H1 (cell line): ENCODE measurements at regions not wholly inside any gene's neighbourhood (a gene's known extent, or its start where the extent isn't known, plus 50 kb on each side); places are given as distances from the start of the nearest gene placed in this dataset.

Experiments
- CTCF ChIA-PET: fragments of 300-600 bp; sonication (Branson Sonifier 250); formaldehyde crosslinking; loops from one replicate; lab custom pipeline; 2021; ENCODE audit not compliant: partially characterized antibody; lab: Charles Lee
- POLR2A ChIA-PET: fragments of 300-600 bp; sonication (Branson Sonifier 250); formaldehyde crosslinking; loops from one replicate; lab custom pipeline; 2021; ENCODE audit warnings: inconsistent platforms; ENCODE audit not compliant: partially characterized antibody; lab: Charles Lee
- DNase-seq, 2 experiments: peaks; one replicate each; pipeline versions ENCODE4 v3.0.0 to v3.0.0-alpha.2; 2010 to 2022; ENCODE audit warnings: low spot score in 2 of 2, low read depth in 1 of 2, mixed read lengths in 1 of 2
- FAIRE-seq: peaks from 2 replicates; lab custom pipeline; 2011; peaks lifted over from hg19 to GRCh38; lab: Jason Lieb, UNC
- H2AFZ ChIP-seq: 2 replicates; pipeline ENCODE4 v1.8.1; 2012; ENCODE audit warnings: low read length, inconsistent platforms
- H2AK5ac ChIP-seq: 2 replicates; pipeline ENCODE4 v1.6.1; 2013; ENCODE audit warnings: low read depth, low read length
- H2BK120ac ChIP-seq: replicated peaks from 2 replicates; pipeline ENCODE3; 2013; ENCODE audit warnings: low read depth, low read length, inconsistent platforms
- H2BK12ac ChIP-seq: 2 replicates; pipeline ENCODE4 v1.6.1; 2013; ENCODE audit warnings: low read depth, low read length
- H2BK15ac ChIP-seq: 2 replicates; pipeline ENCODE4 v1.6.1; 2013; ENCODE audit warnings: low read length
- H2BK20ac ChIP-seq: 2 replicates; pipeline ENCODE4 v1.6.1; 2013; ENCODE audit warnings: low read length
- H2BK5ac ChIP-seq: 2 replicates; pipeline ENCODE4 v1.6.1; 2013; ENCODE audit warnings: low read depth, low read length
- H3K14ac ChIP-seq: 2 replicates; pipeline ENCODE4 v1.6.1; 2013; ENCODE audit warnings: inconsistent platforms; ENCODE audit not compliant: insufficient read length
- H3K18ac ChIP-seq: 2 replicates; pipeline ENCODE4 v1.6.1; 2013; ENCODE audit warnings: low read length; ENCODE audit errors: extremely low read depth
- H3K23ac ChIP-seq: 2 replicates; pipeline ENCODE4 v1.6.1; 2013; ENCODE audit warnings: inconsistent platforms; ENCODE audit not compliant: insufficient read length
- H3K23me2 ChIP-seq: 2 replicates; pipeline ENCODE4 v1.6.1; 2013; ENCODE audit warnings: low read depth, low read length
- H3K27ac ChIP-seq: 2 replicates; pipeline ENCODE4 v1.6.1; 2011; ENCODE audit warnings: low read depth, low read length, inconsistent platforms
- H3K27me3 ChIP-seq, 4 experiments: replicated peaks in 1 of 4; 1 replicate in 1 of 4; 2 replicates in 3 of 4; pipeline versions ENCODE4 v1.6.1 to v1.8.1; 2011 to 2013; ENCODE audit warnings: low read length in 3 of 4, mild to moderate bottlenecking in 3 of 4, inconsistent platforms in 2 of 4, mixed read lengths in 2 of 4, moderate library complexity in 1 of 4; ENCODE audit not compliant: control insufficient read depth in 3 of 4, insufficient read depth in 3 of 4; ENCODE audit errors: extremely low read depth in 1 of 4
- H3K36me3 ChIP-seq, 4 experiments: 2 replicates each; pipeline versions ENCODE4 v1.6.1 to v1.8.1; 2011 to 2013; ENCODE audit warnings: mild to moderate bottlenecking in 4 of 4, low read length in 3 of 4, moderate library complexity in 2 of 4, control low read depth in 1 of 4, inconsistent platforms in 1 of 4; ENCODE audit not compliant: insufficient read depth in 4 of 4, control insufficient read depth in 2 of 4
- H3K4ac ChIP-seq: replicated peaks from 2 replicates; pipeline ENCODE3; 2013; ENCODE audit warnings: low read length, low read depth, mixed read lengths, inconsistent platforms; ENCODE audit not compliant: insufficient read length
- H3K4me1 ChIP-seq, 4 experiments: replicated peaks in 1 of 4; 1 replicate in 1 of 4; 2 replicates in 3 of 4; pipeline versions ENCODE4 v1.6.1 to v1.8.1; 2011 to 2013; ENCODE audit warnings: low read length in 3 of 4, inconsistent platforms in 2 of 4, mixed read lengths in 1 of 4; ENCODE audit not compliant: insufficient read depth in 4 of 4, control insufficient read depth in 3 of 4
- H3K4me2 ChIP-seq, 2 experiments: 2 replicates each; pipeline versions ENCODE4 v1.6.1 to v1.8.1; 2011 to 2013; ENCODE audit warnings: low read depth in 2 of 2, low read length in 2 of 2, control low read depth in 1 of 2, inconsistent platforms in 1 of 2, mild to moderate bottlenecking in 1 of 2; ENCODE audit not compliant: insufficient read depth in 1 of 2
- H3K4me3 ChIP-seq, 4 experiments: fragments of 200-600, 300-600 bp in 1 of 4; sonication (generic), shearing (Covaris generic), sonication (Bioruptor Twin) in 1 of 4; 2 replicates each; pipeline versions ENCODE4 v1.5.1 to v1.8.1; 2011 to 2016; ENCODE audit warnings: low read length in 4 of 4, low read depth in 3 of 4, control low read depth in 2 of 4, inconsistent platforms in 2 of 4, mild to moderate bottlenecking in 2 of 4, mixed read lengths in 1 of 4, moderate library complexity in 1 of 4; ENCODE audit not compliant: insufficient read depth in 2 of 4; ENCODE audit errors: extremely low read depth in 1 of 4
- H3K56ac ChIP-seq: replicated peaks from 2 replicates; pipeline ENCODE3; 2013; ENCODE audit warnings: low read depth, mild to moderate bottlenecking, mixed read lengths, low read length, inconsistent platforms; ENCODE audit not compliant: insufficient read length
- H3K79me1 ChIP-seq: 2 replicates; pipeline ENCODE4 v1.6.1; 2013; ENCODE audit warnings: low read depth, low read length, control low read depth
- H3K79me2 ChIP-seq, 2 experiments: 2 replicates each; pipeline versions ENCODE4 v1.6.1 to v1.8.1; 2012 to 2013; ENCODE audit warnings: low read length in 2 of 2, mild to moderate bottlenecking in 2 of 2, inconsistent platforms in 1 of 2; ENCODE audit not compliant: insufficient read depth in 2 of 2, control insufficient read depth in 1 of 2
- H3K9ac ChIP-seq, 4 experiments: replicated peaks in 1 of 4; 1 replicate in 1 of 4; 2 replicates in 3 of 4; pipeline versions ENCODE4 v1.6.1 to v1.8.1; 2011 to 2013; ENCODE audit warnings: low read depth in 3 of 4, low read length in 3 of 4, control low read depth in 2 of 4, mild to moderate bottlenecking in 2 of 4, moderate library complexity in 2 of 4, inconsistent platforms in 1 of 4; ENCODE audit errors: extremely low read depth in 1 of 4
- H3K9me3 ChIP-seq, 2 experiments: 2 replicates each; pipeline versions ENCODE4 v1.6.1 to v1.8.1; 2012 to 2013; ENCODE audit warnings: mild to moderate bottlenecking in 2 of 2, moderate library complexity in 2 of 2, control low read depth in 1 of 2, inconsistent platforms in 1 of 2, low read depth in 1 of 2, low read length in 1 of 2, mixed read lengths in 1 of 2; ENCODE audit not compliant: insufficient read depth in 2 of 2
- H4K20me1 ChIP-seq, 2 experiments: replicated peaks in 1 of 2; 2 replicates each; pipeline versions ENCODE3 to v1.8.1; 2011 to 2013; ENCODE audit warnings: inconsistent platforms in 2 of 2, low read length in 2 of 2, mild to moderate bottlenecking in 1 of 2; ENCODE audit not compliant: insufficient read depth in 2 of 2, control insufficient read depth in 1 of 2
- H4K5ac ChIP-seq: 2 replicates; pipeline ENCODE4 v1.6.1; 2013; ENCODE audit warnings: low read length, low read depth, mixed read lengths, inconsistent platforms; ENCODE audit not compliant: insufficient read length
- H4K8ac ChIP-seq: 2 replicates; pipeline ENCODE4 v1.8.0; 2013; ENCODE audit warnings: mild to moderate bottlenecking, moderate library complexity, low read length, inconsistent platforms; ENCODE audit not compliant: insufficient read depth; ENCODE audit errors: extremely low read depth
- H4K91ac ChIP-seq: replicated peaks from 2 replicates; pipeline ENCODE3; 2013; ENCODE audit warnings: low read length, mixed read lengths, inconsistent platforms; ENCODE audit not compliant: insufficient read length
- CBX5 ChIP-seq: fragments of 300-800, 300-1000 bp; sonication (generic); IDR thresholded peaks from 2 replicates; pipeline ENCODE4 v1.7.1; 2016; ENCODE audit warnings: antibody characterized with exemption, low read length, low read depth
- EGR1 ChIP-seq: IDR thresholded peaks from 2 replicates; pipeline ENCODE4 v1.6.1; 2011; ENCODE audit warnings: low read depth, low read length, borderline replicate concordance
- GTF2F1 ChIP-seq: IDR thresholded peaks from 2 replicates; pipeline ENCODE4 v1.6.1; 2012; ENCODE audit warnings: low read depth, low read length, improper control_type of control experiment, borderline replicate concordance
- JUND ChIP-seq: IDR thresholded peaks from 2 replicates; pipeline ENCODE4 v1.6.1; 2011; ENCODE audit warnings: mild to moderate bottlenecking, improper control_type of control experiment, low read length
- KDM5A ChIP-seq: fragments of 200-600 bp; IDR thresholded peaks from 2 replicates; pipeline ENCODE4 v1.7.1; 2012; ENCODE audit warnings: mild to moderate bottlenecking, low read length, inconsistent platforms, mixed read lengths
- NANOG ChIP-seq: IDR thresholded peaks from 2 replicates; pipeline ENCODE4 v1.6.1; 2011; ENCODE audit warnings: low read length, low read depth, mild to moderate bottlenecking, inconsistent platforms; ENCODE audit not compliant: insufficient read depth, poor library complexity, severe bottlenecking
- NRF1 ChIP-seq: IDR thresholded peaks from 2 replicates; pipeline ENCODE4 v1.6.1; 2011; ENCODE audit warnings: mild to moderate bottlenecking, low read depth, low read length, improper control_type of control experiment
- POU5F1 ChIP-seq: IDR thresholded peaks from 2 replicates; pipeline ENCODE4 v1.6.1; 2011; ENCODE audit warnings: low read depth, mild to moderate bottlenecking, low read length, moderate library complexity
- SP1 ChIP-seq: IDR thresholded peaks from 2 replicates; pipeline ENCODE4 v1.6.1; 2011; ENCODE audit warnings: low read depth, low read length
- SRF ChIP-seq: IDR thresholded peaks from 2 replicates; pipeline ENCODE4 v1.6.1; 2011; ENCODE audit warnings: mild to moderate bottlenecking, low read depth, low read length, moderate library complexity
- WGBS, 2 experiments: shearing (Covaris generic) in 1 of 2; methylation state at CpG; one replicate each; pipeline versions ENCODE4 v1.1.6 to v1.1.7; 2013 to 2015; ENCODE audit warnings: low lambda C conversion rate in 2 of 2, mixed read lengths in 2 of 2, inconsistent platforms in 1 of 2, low coverage in 1 of 2, missing lambda C conversion rate in 1 of 2; ENCODE audit not compliant: insufficient replicate concordance in 2 of 2, insufficient coverage in 1 of 2, insufficient read length in 1 of 2; ENCODE audit errors: extremely low coverage in 1 of 2, missing lambda C conversion rate in 1 of 2; 5-methylcytosine and 5-hydroxymethylcytosine counted together

GRCh38 chr10:129043691-129044090 is 423.4 kb upstream of the MGMT start:
- POLR2A ChIA-PET = no interaction called here
- H3K79me2 ChIP-seq = no peaks in the 10 kb centered on the region
- H3K18ac ChIP-seq = no peak overlapping the region
- no peak overlapping the region for H2BK20ac ChIP-seq
- H2AFZ ChIP-seq = no peak overlapping the region
- H3K27me3 ChIP-seq = no peaks in the 10 kb centered on the region
- H4K20me1 ChIP-seq = no peaks in the 10 kb centered on the region
- no peak overlapping the region for H4K8ac ChIP-seq
- H3K14ac ChIP-seq = no peak overlapping the region
- CTCF ChIA-PET = interaction anchor here (0.6 to 1.4 kb wide), 2 partner anchors 288 to 510 kb away, joined by 3 to 4 read pairs; no protein-coding TSS in a partner anchor
- no peak overlapping the region for H4K91ac ChIP-seq
- H3K4me2 ChIP-seq = no peak overlapping the region
- H3K27ac ChIP-seq = no peak overlapping the region
- peaks cover 0 to 3% (median 0%) of the 10 kb centered on the region in 4 experiments; a peak in 4 of 7 replicates for H3K4me1 ChIP-seq
- H3K36me3 ChIP-seq = no peaks in the 10 kb centered on the region
- H3K79me1 ChIP-seq = no peaks in the 10 kb centered on the region
- no peak overlapping the region for H2BK12ac ChIP-seq
- no peak for DNase-seq
- no peak overlapping the region for H2BK5ac ChIP-seq
- H3K4ac ChIP-seq = no peak overlapping the region
- no peaks in the 10 kb centered on the region for H3K9me3 ChIP-seq
- H3K23me2 ChIP-seq = 0 out of 2 replicates have a peak, but pooled peaks cover 2% of the 10 kb centered on the region
- H3K4me3 ChIP-seq = no peak overlapping the region
- H3K56ac ChIP-seq = no peak overlapping the region
- no peak overlapping the region for H2BK15ac ChIP-seq
- WGBS, 2 experiments = 87% methylated on average over 3 of the region's 3 CpGs; no CpG with 5 or more reads in 1 of the 2 experiments
- H3K23ac ChIP-seq = no peak overlapping the region
- no peak overlapping the region for H3K9ac ChIP-seq
- no peak overlapping the region for H2BK120ac ChIP-seq
- H2AK5ac ChIP-seq = no peak overlapping the region
- FAIRE-seq = no peak
- H4K5ac ChIP-seq = no peak overlapping the region
- TF ChIP-seq CBX5 = no peak
- TF ChIP-seq KDM5A = no peak
- no peak for TF ChIP-seq NRF1
- TF ChIP-seq POU5F1 = no peak
- TF ChIP-seq SRF = no peak
- no peak for TF ChIP-seq EGR1
- TF ChIP-seq GTF2F1 = no peak
- no peak for TF ChIP-seq SP1
- TF ChIP-seq NANOG = no peak
- no peak for TF ChIP-seq JUND
